Upper lobe of left lung (tissue), 4 donors: ENCODE measurements at regions not wholly inside any gene's neighbourhood (a gene's known extent, or its start where the extent isn't known, plus 50 kb on each side); places are given as distances from the start of the nearest gene placed in this dataset.

Source experiments
- CTCF ChIP-seq, 6 experiments: fragments of 450-650 bp in 4 of 6; fragments of 200-600 bp in 2 of 6; sonication (generic) in 2 of 6; IDR thresholded peaks; one replicate each; pipeline ENCODE4 v1.5.1; 2016 to 2019; ENCODE audit warnings: antibody characterized with exemption in 6 of 6
- POLR2A ChIP-seq, 4 donors: fragments of 450-650 bp; IDR thresholded peaks; one replicate each; pipeline ENCODE4 v1.5.1; 2016 to 2017; ENCODE audit warnings: antibody characterized with exemption in 4 of 4, mild to moderate bottlenecking in 2 of 4

- TF ChIP-seq CTCF (IDR thresholded peaks at IDR 0.05), result no peak
- TF ChIP-seq POLR2A (IDR thresholded peaks at IDR 0.05), result no peak
Measured at GRCh38 chr16:14005335-14005734, 65.8 kb upstream of the MRTFB start.
